HG03103 (cell line): ENCODE measurements at regions not wholly inside any gene's neighbourhood (a gene's known extent, or its start where the extent isn't known, plus 50 kb on each side); places are given as distances from the start of the nearest gene placed in this dataset.

Experiments used
- ATAC-seq: cut with Tn5 transposase; IDR thresholded peaks from one replicate; pipeline ENCODE4 v1.9.1; 2021; ENCODE audit warnings: low read depth; ENCODE audit not compliant: unreplicated experiment

DNA sequence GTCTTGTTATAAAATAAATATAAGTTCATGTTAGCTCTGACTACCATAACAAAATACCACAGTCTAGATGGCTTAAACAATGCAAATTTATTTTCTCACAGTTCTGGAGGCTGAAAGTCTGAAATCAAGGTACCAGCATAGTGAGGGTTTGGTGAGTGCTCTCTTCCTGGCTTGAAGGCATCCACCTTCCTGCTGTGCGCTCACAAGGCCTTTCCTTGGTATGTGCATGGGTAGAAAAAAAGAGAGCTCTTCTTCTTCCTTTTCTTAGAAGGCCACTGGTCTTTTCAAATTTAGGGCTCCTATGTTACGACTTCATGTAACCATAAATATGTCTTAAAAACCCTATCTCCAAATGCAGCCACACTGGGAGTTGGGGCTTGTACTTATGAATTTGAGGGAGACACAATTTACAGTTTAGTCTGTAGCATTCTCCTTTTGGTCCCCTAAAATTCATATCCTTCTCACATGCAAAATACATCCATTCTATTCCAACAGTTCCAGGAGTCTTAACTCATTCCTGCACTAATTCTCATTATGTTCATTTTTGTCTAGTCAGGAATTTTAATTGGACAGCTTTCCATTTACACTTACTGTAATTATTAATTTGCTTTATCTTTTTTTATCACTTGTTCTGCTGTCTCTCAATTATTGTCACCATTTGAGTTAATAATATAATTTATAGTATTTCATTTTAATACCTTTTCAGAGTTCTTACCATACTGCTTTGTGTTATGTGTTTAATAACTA is 381.9 kb upstream of the EPHA7 start:
- no peak for ATAC-seq

DNA sequence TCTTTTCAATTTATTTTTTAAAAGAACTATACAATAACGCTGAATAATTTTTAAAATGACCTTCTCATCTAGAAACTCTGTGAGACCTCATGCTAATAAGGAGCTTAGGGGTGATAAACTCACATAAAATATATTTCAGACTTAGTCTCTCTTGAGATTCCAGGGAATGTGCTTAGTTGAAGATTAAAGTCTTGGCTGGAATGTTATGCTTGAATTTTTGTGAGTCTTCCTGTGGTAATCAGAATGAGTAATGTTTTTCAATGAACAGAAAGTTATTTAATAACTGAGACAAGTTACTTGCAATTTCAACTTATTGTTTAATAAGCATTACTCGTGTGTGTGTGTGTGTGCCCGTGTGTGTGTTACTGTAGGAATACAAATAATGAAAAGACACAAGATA is 379.9 kb upstream of the EPHA7 start:
- no peak for ATAC-seq

DNA sequence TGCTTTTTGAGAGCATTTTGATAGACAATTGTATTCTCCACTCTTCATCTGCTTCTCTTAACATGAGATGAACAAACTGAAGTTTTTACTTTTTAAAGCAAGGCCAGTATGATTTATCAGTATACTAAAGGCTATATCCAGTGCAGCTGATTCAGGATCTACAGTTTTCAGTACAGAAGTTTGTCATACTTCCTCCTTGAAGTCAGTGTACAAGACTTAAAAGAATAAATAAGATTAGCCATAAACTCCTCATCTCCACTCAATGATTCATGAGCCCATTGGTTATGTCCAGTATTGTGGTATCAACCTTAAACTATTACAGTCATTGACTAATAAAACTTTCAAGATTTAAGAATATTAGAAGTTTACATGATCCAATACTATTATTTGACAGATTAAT is 374.8 kb upstream of the EPHA7 start:
- no peak for ATAC-seq

DNA sequence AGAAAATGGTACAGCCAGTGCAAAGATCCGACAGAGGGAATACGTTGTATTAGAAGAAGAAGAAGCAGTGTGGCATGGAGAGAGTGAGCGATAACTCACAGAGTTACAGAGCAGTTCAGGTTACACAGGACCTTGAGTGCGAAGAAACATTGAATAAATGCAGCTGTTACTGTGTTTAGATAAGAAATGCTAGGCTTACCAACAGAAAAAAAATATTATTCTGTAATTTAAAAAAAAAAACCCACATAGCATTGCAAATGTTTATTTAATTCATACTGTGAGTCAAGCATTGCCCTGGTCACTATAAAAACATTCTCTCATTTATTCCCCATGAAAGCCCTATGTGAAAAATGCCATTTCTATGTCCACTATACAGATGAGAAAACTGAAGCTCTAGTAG is 373.4 kb upstream of the EPHA7 start:
- no peak for ATAC-seq

DNA sequence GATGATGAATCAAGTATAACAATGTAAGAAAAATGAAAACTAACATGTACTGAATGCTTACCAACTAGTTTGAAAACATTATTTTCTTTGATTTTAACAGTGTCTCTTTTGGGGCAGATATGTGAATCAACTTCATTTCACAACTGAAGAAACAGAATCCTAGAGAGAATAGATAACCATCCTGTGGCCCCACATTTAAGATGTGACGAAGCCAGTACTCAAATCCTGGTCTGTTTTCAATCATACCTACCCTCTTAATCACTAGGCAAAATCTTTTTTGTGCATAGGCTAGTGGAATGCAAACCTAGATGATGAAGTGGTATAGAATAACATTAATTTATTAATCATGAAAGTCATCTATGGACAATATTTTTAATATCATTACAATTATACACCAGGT is 371.6 kb upstream of the EPHA7 start:
- ATAC-seq = no peak

DNA sequence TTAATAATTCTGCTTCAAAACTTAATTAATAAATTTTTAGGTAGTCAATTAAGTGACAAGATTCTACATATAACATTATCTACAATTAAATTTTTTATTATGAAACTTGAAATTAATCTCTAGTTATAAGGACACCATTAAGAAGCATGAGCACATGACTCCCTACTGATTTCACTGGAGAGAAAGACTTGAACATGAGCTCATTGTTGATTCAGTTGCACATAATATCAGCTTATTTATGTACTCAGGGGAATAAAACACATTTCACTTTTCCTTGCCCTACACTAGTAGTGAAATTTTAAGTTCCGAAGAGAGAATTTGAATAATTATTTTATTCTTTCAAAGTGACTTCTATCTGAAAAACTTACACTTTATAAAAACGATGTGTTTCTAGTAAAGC is 370.2 kb upstream of the EPHA7 start:
- ATAC-seq = no peak

DNA sequence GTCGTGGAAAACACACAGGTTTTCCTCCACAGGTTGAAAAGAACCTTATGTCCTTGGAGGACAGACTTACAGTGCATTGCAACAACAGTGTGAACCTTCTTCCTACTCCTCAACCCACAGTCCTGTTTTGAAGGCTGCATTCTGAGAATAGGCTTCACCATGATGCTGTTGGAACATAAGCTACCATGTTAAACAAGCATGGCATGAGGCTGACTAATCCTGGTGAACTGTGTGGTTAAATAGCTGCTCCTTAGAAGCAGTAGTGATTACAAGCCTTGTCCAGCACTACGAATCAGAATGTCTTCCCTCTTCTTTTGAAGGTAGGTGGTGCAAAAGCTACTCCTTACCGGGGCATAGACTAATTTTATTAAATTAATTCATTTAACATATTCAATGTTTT is 368.5 kb upstream of the EPHA7 start:
- no peak for ATAC-seq

DNA sequence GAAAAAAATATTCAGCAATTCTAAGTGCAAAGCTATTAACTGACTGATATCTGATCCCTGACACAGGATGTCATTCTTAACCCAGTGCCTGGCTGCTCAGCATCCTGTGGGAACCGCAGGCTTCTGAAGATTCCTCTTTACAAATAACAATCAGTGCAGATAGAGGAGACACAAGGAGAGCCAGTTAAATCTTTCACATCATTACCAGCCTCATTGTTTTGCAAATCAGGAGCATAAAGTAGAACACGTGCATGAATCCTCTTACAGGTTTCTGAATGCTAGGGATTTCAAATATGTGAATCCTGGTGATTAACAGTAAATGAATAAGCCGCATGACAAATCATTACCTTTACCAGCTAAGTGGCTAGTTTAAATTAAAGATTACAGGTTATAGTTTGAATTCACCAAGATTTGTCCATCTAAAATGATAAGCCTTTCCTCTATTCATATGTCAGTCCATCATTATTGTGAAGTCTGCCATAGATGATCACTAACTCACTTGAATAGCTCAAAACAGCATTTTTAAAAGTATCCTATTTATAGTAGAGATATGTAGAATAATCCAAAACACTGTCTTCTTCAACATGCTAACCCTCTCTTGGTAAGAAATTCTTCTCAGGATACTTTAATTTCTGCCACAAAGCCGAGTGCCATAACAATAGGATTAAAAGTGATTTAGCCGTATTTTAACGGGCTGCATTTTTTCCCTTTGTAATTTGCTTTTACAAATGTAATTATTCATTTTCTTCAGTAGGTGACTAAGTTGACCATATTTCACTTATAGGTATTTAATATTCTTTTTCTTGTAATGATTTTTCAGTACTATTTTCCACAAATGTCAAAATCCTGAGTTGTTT is 367.3 kb upstream of the EPHA7 start:
- no peak for ATAC-seq

DNA sequence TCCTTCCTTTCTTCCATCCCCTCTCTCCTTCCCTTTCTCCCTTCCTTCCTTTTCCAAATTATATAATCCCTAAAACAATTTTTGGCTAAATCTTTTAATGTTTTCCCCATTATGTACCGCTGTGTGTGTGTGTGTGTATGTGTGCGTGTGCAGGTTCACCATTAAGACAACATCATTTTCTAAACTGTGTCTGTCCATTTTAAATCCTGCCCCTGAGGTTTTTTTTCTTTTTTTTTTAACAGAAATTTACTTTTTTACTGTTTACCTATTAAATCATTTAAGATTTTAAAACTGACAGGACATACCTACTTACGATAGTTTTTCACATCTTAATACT is 366.3 kb upstream of the EPHA7 start:
- ATAC-seq = no peak

DNA sequence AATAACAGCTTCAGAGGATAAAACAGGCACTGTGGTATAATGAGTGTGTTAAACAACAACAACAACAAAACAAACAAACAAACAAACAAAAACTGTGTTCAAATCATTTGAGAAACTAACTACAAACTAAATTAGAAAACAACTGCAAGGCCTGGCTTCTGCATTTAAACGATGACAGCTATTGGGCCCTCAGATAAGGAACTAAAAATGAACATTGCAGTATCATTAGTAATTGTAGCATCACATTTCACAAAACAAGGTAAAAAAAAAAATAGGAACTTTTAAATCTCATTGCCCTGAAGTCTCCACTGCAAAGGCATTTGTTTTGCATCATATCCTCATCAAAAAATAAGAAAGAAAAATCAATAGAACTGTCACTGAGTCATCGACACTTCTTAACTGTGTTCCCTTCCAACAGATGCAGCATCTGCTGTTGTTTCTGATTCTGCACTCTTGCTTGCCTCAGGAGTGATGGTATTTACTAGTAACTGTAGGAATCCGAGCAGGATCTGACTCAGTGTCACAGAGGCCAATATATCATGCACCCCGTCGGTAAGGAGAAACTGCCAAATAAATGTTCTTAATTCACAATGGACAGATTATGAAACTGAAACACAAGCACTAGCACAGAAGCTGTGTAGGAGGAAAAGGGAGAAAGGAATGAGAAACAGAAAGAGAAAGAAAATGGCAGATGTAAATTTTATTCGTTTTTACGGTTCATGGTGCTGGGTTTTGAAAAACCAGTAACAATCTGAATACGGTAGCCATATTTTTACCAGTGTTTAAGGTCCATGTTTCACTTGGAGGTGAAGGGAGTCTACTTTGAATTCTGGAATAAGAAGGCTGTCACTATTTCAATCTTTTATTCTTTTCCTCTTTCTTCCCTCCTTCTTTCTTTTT is 365.7 kb upstream of the EPHA7 start:
- ATAC-seq = no peak

DNA sequence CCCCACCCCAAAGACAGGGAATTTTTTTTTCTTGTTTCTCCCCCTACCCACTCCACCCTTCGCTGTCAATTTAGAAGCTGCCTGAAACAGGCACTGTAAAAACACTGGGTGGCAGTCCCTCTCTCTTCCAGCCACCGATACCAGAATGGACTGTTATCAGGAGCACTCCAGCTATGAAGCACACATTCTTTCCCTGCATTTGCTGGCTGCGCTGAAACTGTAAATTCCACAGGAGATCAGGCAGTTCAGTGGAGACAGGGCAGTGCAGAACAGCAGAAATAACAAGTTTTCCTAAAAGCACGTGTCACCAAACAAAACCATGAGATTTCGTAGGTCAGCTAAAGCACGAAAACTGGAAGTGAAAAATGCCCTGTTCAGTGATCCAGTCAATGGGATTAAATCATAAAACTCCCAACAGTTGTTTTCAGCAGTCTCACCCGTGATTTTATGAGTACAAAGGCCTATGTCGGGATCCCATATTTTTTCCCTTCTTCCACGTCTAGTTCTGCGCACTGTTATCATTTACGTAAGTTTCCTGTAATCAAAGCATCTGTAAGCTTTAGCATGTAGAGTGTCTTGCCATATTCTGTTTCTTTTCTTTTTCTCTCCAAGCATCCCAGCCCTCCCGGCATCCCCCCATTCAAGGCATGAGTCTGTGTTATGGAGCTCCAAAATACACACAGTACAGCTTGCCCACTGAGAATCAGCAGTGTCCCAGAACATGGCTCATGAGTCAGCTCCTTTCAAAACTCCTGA is 359.9 kb upstream of the EPHA7 start:
- no peak for ATAC-seq

DNA sequence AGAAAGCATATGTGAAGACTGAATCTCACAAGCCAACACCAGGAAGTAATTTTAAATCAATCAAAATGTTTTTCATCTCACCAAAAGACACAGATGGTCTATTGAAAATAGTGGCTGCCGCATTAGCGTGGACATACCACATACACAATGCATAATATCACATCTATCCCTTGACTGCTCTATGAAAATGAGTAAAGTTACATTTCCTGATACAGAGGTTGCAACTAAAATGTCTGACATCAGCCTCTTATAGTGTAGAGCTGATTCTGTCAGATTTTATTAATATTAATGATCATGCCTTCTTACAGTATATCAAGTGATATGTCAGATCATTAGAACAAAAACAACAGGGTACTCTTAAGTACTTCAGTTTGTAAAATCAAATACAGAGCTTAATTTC is 339.8 kb upstream of the EPHA7 start:
- no peak for ATAC-seq

DNA sequence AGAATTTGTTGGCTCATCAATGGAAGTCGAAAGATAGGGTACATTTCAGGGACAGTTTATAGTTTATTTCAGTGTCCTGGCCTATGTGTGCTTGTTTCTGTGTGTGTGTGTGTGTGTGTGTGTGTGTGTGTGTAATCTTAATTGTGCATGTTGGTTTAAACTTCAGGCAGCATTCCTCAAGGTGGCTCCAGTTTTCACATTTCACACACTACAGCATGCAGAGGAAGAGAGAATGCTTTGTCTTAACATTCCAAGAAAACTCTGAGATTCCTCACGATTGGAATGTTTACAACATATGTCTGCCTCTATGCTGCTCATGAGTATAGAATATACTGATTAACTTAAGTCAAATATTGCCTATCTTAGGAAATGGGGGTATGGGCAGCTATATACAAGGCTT is 332.6 kb upstream of the EPHA7 start:
- no peak for ATAC-seq

DNA sequence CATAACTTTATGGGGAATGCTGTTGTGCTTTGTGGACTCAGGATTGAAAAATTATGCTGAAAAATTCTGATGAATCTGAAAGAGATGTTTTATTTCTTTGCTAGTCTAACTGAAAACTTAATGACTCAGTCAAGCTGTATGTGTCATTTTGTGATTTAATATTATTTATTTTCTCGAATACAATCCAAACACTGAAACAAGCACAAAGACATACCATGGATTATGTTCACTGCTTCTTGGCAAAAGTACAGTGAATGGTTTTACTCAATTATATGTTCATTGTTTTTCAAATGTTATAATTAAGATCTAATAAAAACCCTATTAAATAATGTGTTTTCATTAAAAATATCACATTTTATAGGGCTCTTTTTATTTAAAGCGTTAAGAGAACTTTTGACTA is 330.6 kb upstream of the EPHA7 start:
- ATAC-seq = no peak

DNA sequence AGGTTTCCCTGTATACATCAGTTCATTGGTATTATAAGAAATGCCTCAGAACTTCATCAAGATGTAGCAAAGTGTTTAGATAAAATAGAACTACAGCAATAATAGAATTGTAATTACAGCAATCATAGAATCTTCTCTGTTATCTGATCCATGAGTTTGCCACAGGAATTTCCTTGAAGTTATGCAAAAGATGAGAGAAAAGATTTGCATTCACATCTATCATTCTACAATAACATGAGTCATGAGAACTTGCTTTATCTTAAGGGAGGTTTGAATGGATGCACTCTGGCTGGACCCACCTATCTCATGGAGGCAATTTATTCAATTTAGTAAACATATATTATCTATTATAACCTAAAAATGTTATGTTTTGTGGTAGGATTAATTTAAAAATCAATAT is 329.8 kb upstream of the EPHA7 start:
- ATAC-seq = no peak

DNA sequence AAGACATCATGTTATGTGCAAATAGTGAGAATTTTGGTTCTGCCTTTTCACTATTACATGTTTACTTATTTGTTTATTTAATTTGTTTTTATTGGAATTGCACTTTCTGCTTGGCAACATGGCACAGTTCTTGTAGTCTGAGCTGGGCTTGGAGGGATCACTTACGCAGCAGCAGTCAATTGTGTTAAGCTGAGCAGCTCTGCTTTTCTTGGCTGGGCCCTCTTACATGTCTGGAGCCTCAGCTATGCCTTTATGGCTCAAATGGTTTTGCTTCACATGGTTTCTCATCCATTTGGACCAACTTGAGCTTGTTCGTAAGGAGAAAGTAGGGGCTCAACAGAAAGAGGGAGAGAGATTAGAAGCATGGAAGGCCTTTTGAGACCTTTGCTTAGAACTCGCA is 327.5 kb upstream of the EPHA7 start:
- ATAC-seq = no peak

DNA sequence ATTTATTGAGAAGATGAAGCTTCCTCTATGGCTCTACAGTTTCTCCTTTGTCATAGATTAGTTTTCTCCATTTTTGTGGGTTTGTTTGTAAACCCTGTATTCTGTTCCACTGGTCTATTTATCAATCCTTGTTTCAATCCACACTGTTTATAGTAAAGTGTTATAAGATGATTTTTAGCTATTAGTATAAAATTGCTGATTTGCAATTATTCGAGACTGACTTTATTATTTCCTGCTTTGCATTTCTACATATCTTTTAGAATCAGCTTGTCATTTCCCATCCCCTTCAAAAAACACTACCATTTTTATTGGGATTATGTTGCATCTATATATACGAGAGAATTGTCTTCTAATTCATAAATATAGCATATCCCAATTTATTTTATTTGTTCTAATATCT is 325.9 kb upstream of the EPHA7 start:
- ATAC-seq = no peak

DNA sequence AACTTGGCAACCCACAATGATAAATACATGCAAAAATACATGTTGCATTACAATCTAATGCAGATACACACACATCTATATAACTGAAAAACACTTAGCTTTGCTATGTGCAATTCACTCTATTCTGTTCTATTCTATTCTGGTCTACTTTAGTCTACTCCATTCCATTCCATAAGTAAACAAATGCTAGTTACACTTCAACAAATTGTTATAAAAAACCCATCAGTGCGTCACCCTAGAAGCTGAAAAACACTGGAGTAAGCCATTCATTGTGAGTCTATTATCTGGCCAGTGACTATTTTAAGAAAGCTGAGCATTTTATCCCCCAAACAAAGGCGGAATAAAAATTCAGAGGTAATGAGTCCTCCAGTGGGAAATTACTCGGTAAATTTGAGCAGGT is 315.7 kb upstream of the EPHA7 start:
- ATAC-seq = no peak

DNA sequence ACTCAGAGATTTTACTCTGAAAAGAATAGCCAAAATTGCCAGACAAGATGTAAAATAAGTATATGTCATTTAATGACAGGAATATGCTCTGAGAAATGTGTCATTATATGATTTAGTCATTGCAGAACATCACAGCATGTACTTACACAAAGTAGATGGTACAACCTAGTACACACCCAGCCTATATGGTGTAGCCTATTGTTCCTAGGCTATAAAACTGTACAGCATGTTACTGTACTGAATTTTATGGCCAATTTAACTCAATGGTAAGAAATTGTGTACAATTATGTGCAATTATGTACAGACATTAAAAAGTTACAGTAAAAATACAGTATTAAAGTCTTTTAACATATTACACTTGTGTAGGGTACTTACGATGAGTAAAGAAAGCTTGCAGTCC is 311.9 kb upstream of the EPHA7 start:
- ATAC-seq = no peak

DNA sequence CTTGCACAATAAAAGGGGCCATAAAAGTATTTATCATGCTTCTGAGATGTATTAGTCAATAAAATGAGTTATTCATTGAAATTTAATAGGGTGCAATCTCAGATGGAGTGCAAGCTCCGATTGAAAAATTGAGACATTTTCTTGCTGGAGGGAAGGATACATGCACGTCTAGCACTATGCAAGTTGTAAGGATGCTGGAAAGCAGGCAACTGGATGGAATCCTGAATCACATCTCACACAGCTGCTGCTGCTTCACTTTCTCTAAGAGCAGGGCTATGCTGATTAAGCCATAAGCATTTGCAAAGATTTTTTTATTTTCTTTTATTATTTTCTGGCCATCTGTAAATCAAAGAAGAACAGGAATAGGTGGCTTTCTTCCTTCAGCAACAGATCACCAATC is 308.8 kb upstream of the EPHA7 start:
- no peak for ATAC-seq

DNA sequence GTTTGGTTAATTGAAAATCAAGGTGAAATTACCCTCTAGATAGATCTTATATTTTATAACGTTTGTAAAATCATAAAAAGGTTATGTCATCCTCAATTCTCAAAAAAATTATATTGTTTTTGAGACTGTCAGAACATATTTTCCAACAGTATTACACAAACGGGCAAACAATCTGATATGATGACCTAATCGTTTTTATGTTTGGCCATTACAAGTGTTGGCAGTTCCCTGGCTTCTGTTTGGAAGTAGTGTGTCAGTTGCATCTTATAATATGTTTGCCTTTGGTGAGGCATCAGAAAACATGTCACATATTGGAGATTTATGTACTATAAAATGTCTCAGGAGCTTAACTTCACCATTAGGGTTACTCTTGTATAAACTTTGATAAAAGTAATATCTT is 308.1 kb upstream of the EPHA7 start:
- ATAC-seq = no peak
